ENCODE measurements at regions not wholly inside any gene's neighbourhood (a gene's known extent, or its start where the extent isn't known, plus 50 kb on each side); places are given as distances from the start of the nearest gene placed in this dataset.
"Not testable (repeated sequence)": the region's sequence is repeated elsewhere in the genome, so short reads cannot be mapped to it uniquely, and the experiment has no call there.

DNA sequence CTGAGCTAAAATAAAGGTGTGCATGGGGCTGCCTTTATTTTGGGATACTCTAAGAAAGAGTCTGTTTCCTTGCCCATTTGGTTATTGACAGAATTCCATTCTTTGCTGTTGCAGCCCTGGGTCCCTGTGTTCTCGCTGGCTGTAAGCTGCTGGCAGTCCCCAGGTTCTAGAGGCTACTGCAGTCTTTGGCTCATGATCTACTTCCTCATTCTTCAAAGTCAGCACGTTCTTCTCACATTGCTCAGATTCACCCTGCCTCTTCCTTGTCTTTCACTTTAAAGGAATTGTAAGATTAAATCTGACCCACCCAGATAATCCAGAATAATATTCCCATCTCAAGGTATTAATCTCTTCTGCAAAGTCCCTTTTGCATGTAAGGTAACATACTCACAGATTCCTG is 620.3 kb downstream of the CCSER2 start:
- H3K36me3 ChIP-seq (ENCODE audit: insufficient read depth, low read length) = no peaks in the 10 kb centered on the region
- no peaks in the 10 kb centered on the region; the same call in 1 of the 2 replicates for H3K9me3 ChIP-seq (ENCODE audit: control insufficient read depth, insufficient read depth, low read length)
- no peaks in the 10 kb centered on the region for H3K4me1 ChIP-seq (ENCODE audit: insufficient read depth, low read length)
- no peak overlapping the region for H3K9ac ChIP-seq (ENCODE audit: low read depth, low read length)

DNA sequence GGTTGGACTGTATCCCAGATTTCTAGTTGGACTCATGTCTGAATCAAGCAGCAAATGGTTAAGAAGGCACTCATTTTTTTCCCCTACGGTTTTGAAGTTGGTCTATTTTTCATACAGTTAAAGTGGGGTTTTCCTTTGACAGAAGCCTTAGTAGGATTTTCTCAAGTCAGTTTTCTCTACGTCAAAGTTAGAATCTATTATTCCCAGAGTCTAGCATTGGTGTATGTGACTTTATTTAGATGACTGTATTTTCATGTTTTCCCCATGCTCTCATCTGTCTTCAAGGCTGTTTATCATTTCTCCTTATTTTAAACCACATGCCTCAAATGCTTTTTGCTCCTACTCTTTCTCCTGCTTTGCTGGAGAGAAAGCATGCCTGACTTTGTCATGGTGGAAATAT is 623.2 kb downstream of the CCSER2 start:
- H3K36me3 ChIP-seq (ENCODE audit: insufficient read depth, low read length) = no peaks in the 10 kb centered on the region
- H3K9me3 ChIP-seq (ENCODE audit: control insufficient read depth, insufficient read depth, low read length) = no peaks in the 10 kb centered on the region

DNA sequence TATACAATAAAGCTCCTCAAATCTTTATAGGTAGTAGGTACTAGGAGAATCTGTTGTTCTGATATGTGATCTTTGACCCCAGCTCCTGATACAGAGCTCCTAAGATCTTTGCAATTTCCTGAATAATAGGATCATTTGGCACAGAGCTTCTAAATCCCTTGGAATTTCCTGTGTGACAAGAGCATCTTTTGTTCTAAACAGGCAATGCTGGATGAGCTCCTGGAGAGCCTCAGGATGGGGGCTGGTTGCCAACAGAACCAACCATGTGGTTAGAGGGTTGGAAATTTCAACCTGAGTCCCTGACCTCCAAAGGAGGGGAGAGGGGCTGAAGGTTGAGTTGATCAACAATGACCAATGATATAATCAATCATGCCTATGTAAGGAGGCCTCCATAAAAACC is 629.0 kb downstream of the CCSER2 start:
- Histone ChIP-seq H3K4me1 (ENCODE audit: insufficient read depth, low read length) (peaks cover 6% of the 10 kb centered on the region; the same call in 1 of the 2 replicates), H3K9ac (ENCODE audit: low read depth, low read length) (no peak overlapping the region), H3K36me3 (ENCODE audit: insufficient read depth, low read length) (no peaks in the 10 kb centered on the region), H3K9me3 (ENCODE audit: control insufficient read depth, insufficient read depth, low read length) (no peaks in the 10 kb centered on the region)

More for the DNA sequence above, 623.2 kb downstream of the CCSER2 start:
- no peak overlapping the region for H3K9ac ChIP-seq (ENCODE audit: low read depth, low read length)
- no peaks in the 10 kb centered on the region for H3K4me1 ChIP-seq (ENCODE audit: insufficient read depth, low read length)

DNA sequence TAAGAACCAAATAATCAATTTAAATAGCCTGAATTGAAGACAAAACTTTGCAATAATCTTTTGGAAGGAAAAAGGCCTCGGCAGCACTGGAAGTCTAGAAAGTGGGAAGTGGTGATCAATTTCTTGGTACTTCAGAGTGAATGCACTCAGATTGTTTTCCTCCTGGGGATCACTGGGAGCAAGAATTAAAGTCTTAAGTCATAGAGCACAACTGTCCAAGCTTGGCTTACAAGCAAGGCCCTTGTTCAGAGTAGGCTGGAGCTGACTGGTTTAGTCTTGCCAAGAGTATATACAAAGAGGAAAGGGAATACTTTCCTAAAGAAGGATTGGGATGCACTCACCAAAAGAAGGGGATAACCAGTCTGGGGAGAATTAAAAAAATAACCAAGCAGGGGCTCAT is 637.1 kb downstream of the CCSER2 start:
- no peaks in the 10 kb centered on the region for H3K9me3 ChIP-seq (ENCODE audit: control insufficient read depth, insufficient read depth, low read length)
- H3K9ac ChIP-seq (ENCODE audit: low read depth, low read length) = no peak overlapping the region
- no peaks in the 10 kb centered on the region for H3K4me1 ChIP-seq (ENCODE audit: insufficient read depth, low read length)

DNA sequence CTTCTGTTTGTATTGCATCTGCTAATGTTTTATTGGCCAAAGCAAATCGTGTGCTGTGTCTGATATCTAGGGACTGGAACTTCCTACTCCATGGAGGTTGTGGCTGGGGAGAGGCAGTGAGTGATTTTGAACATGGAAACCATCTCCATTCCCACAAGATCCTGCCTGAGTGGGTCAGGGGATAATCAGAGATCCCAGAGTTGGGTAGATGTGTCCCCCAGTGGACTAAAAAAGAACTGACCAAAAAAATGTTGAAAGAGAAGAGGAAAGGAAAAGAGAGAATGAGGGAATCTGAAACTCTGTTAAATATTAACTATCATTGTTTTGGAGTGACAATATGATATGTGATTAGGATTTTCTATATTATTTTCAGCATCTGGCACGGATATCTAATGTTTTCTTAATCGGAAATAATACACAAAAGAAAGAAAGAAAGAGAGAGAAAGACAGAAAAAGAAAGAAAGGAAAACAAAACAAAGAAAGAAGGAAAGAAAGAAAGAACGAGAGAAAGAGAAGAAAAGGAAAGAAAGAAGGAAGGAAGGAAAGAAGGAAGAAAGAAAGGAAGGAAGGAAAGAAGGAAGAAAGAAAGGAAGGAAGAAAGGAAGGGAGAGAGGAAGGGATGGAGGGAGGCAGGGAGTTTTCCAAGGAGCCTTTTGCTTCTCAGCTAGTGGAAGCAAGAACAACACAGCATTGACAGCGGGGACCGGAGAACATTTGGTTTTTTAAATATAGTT is 638.5 kb downstream of the CCSER2 start:
- no peaks in the 10 kb centered on the region for H3K36me3 ChIP-seq (ENCODE audit: insufficient read depth, low read length)
- no peaks in the 10 kb centered on the region for H3K4me1 ChIP-seq (ENCODE audit: insufficient read depth, low read length)
- no peak overlapping the region for H3K9ac ChIP-seq (ENCODE audit: low read depth, low read length)
- no peaks in the 10 kb centered on the region for H3K9me3 ChIP-seq (ENCODE audit: control insufficient read depth, insufficient read depth, low read length)

More for the DNA sequence above, 637.1 kb downstream of the CCSER2 start:
- H3K36me3 ChIP-seq (ENCODE audit: insufficient read depth, low read length) = no peaks in the 10 kb centered on the region

DNA sequence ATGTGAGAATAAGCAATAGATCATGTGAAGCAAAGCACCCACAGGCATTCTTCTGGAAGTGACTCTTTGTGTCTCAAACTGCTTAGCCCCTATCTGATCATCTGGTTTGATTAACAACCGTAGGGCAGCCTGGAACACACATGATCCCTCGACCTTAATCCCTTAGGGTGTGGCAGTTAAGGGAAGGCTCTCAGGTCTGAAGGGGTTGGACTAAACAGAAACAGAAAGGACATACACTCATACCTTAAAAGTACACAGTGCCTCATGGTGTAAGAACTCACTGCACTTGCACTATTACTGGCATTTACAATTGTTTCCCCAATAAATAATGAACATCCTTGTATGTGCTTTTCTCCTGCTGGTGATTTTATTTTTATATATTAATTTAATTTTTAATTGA is 640.9 kb downstream of the CCSER2 start:
- not testable (repeated sequence) for H3K36me3 ChIP-seq (ENCODE audit: insufficient read depth, low read length); H3K9me3 ChIP-seq (ENCODE audit: control insufficient read depth, insufficient read depth, low read length); H3K9ac ChIP-seq (ENCODE audit: low read depth, low read length); H3K4me1 ChIP-seq (ENCODE audit: insufficient read depth, low read length)

DNA sequence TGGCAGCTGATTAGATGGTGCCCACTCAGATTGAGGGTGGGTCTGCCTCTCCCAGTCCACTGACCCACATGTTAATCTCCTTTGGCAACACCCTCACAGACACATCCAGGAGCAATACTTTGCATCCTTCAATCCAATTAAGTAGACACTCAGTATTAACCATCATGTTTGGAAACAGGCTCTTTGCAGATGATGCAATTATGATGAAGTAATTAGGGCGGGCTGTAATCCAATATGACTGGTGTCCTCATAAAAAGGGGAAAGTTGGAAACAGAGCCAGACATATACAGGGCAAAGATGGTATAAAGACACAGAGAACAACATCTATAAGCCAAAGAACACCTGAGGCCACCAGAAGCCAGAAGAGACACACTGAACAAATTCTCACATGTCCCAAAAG is 658.6 kb downstream of the CCSER2 start:
- no peak overlapping the region for H3K9ac ChIP-seq (ENCODE audit: low read depth, low read length)
- H3K4me1 ChIP-seq (ENCODE audit: insufficient read depth, low read length) = no peaks in the 10 kb centered on the region
- H3K36me3 ChIP-seq (ENCODE audit: insufficient read depth, low read length) = no peaks in the 10 kb centered on the region
- H3K9me3 ChIP-seq (ENCODE audit: control insufficient read depth, insufficient read depth, low read length) = no peaks in the 10 kb centered on the region

DNA sequence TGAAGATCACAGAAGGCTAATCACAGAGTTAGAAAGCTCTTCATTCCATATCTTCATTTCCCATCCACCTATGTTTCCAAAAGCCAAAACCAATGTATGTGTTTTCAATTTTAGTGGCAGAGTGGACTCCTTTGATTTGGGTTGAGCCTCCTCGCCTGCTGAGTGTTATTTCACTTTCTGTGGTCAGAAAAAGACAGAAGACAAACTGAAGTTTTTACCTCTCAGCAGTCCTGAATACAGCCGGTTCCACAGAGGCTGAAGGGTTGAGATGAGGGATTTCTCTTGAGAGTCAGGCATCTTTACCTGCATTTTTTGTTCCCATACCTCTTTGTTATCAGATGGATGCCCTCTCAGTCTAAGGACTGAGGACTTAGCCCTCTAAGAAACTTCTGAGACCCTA is 659.6 kb downstream of the CCSER2 start:
- H3K4me1 ChIP-seq (ENCODE audit: insufficient read depth, low read length) = no peaks in the 10 kb centered on the region
- no peaks in the 10 kb centered on the region for H3K36me3 ChIP-seq (ENCODE audit: insufficient read depth, low read length)

DNA sequence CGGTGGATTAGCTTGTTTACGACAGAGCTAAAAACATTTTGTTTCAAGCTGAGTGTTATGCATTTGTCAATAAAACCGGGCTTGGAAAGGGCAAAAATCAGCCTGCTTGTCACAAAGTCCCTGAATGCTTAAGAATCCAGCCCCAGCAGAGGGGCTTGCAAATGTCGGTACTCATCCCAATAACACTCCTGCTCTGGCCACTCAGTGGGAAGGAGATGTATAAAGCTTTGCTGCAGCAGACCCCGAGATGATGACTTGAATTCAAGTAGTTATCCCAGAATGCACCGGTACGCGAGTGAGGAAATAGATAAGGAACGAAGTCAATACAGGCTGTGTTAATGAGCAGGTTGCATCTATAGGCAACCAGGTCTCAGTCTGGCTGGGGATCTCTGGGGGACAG is 662.3 kb downstream of the CCSER2 start:
- no peak overlapping the region for H3K9ac ChIP-seq (ENCODE audit: low read depth, low read length)
- H3K9me3 ChIP-seq (ENCODE audit: control insufficient read depth, insufficient read depth, low read length) = no peaks in the 10 kb centered on the region
- no peaks in the 10 kb centered on the region for H3K4me1 ChIP-seq (ENCODE audit: insufficient read depth, low read length)
- no peaks in the 10 kb centered on the region for H3K36me3 ChIP-seq (ENCODE audit: insufficient read depth, low read length)

More for the DNA sequence above, 659.6 kb downstream of the CCSER2 start:
- no peaks in the 10 kb centered on the region for H3K9me3 ChIP-seq (ENCODE audit: control insufficient read depth, insufficient read depth, low read length)
- H3K9ac ChIP-seq (ENCODE audit: low read depth, low read length) = no peak overlapping the region

DNA sequence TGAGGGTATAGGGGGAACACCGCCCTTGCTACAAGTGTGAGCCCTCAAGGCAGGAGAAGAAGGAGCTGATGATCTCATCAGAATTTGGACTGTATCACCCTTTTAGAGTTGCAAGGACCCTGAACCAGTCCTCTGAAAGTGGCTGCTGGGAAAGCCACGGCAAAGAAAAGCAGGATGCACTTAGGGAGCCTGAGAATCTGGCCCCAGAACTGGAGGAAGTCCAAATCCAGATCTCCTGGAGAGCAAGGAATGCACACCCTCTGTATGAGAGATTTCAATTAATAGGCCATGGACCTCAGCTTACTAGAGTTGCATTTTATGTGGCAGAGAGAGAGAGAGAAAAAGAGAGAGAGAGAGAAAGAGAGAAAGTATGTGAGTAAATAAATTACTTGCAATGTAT is 662.9 kb downstream of the CCSER2 start:
- no peaks in the 10 kb centered on the region for H3K4me1 ChIP-seq (ENCODE audit: insufficient read depth, low read length)
- no peak overlapping the region for H3K9ac ChIP-seq (ENCODE audit: low read depth, low read length)
- H3K36me3 ChIP-seq (ENCODE audit: insufficient read depth, low read length) = no peaks in the 10 kb centered on the region
- H3K9me3 ChIP-seq (ENCODE audit: control insufficient read depth, insufficient read depth, low read length) = no peaks in the 10 kb centered on the region

DNA sequence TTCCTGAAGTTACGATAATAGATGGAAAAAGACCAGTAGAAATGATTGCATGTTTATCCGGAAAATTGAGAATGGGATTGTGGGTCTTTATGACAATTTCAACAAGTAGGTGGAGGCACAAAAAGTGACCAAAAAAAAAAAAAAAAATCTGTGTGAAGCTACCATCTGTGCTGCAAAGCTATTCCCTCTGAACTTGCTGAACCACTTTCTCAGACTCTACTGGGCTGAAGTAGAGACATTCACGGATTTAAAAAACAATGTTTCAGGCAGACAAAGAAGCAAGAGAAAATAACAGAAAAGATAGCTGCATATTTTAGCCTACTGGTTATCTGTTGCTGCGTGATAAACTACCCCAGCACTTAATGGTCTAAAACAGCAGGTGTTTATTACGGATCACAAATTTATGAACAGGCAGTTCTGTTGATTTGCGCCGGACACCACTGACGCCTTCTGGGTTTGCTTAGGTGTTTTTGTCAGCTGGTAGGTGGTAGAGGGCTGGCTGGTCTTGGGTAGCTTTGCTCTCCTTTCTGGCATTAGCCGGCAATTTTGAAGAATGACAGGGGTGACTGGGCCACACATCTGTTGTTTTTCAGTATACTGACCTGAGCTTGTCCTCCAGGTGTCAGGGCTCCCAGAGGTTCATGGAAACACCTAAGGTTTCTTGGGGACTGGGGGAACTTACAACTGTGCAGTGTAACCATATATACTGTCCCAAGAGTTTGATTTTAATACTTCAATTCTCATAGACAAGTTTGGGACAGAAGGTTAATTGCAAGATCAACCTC is 665.1 kb downstream of the CCSER2 start:
- no peaks in the 10 kb centered on the region for H3K9me3 ChIP-seq (ENCODE audit: control insufficient read depth, insufficient read depth, low read length)
- no peaks in the 10 kb centered on the region for H3K36me3 ChIP-seq (ENCODE audit: insufficient read depth, low read length)
- H3K9ac ChIP-seq (ENCODE audit: low read depth, low read length) = no peak overlapping the region
- no peaks in the 10 kb centered on the region for H3K4me1 ChIP-seq (ENCODE audit: insufficient read depth, low read length)

DNA sequence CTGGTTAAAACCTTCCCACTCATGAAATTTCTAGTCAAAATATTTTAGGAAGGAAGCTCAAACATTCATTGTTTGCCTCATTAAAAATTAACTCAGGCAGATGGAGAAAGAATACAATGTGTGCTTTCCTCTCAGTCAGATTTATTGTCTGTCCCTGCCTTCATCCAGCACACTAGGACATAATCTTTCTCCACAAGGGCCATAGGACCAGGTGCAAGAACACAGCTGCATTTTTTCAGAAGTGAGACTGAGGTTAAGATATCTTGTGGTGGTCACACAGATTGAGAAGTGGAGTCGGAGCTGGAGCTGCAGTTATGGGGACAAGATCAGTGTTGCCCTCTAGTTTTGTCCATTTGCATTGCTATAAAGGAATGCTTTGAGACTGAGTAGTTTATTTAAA is 666.3 kb downstream of the CCSER2 start:
- no peaks in the 10 kb centered on the region for H3K9me3 ChIP-seq (ENCODE audit: control insufficient read depth, insufficient read depth, low read length)
- no peaks in the 10 kb centered on the region for H3K4me1 ChIP-seq (ENCODE audit: insufficient read depth, low read length)
- no peak overlapping the region for H3K9ac ChIP-seq (ENCODE audit: low read depth, low read length)
- H3K36me3 ChIP-seq (ENCODE audit: insufficient read depth, low read length) = no peaks in the 10 kb centered on the region; the same call in 1 of the 2 replicates

DNA sequence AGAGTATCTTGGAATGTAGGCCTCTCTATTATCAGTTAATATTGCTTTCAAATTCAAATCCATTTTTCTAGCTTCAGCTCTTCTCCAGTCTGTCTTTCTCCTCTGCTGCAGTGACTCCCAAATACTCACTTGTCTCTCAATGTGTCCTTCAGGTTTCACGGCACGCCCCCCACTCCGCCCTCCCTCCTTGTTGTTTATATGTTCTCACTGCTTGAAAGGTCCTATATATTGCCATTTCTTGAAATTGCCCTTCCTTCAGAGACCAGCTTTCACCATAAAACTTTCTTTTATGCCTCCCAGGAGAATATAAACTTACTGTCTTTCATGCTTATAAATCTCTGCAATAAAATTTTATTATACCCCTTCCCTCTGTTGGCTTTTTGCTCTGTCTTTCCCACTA is 668.2 kb downstream of the CCSER2 start:
- H3K9me3 ChIP-seq (ENCODE audit: control insufficient read depth, insufficient read depth, low read length) = no peaks in the 10 kb centered on the region
- H3K4me1 ChIP-seq (ENCODE audit: insufficient read depth, low read length) = no peaks in the 10 kb centered on the region
- H3K36me3 ChIP-seq (ENCODE audit: insufficient read depth, low read length) = no peaks in the 10 kb centered on the region; the same call in 1 of the 2 replicates
- no peak overlapping the region for H3K9ac ChIP-seq (ENCODE audit: low read depth, low read length)

DNA sequence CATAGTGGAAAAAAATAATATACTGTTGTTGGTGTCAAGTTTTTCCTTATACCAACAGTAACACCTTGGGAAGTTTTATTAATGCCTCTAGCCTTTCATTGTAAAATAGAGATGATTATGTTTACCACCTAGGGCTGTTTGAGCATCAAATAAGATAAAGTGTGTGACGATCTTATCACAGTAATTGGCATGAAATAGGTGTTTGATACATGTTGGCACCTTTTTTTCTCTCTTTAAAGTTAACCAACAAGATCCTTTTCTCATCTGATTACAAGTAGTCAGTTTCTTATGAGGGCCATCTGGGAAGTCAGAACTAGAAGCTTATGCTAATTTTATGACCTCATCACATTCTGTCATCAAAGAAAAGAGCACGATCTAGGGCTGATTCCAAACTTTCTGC is 669.5 kb downstream of the CCSER2 start:
- H3K36me3 ChIP-seq (ENCODE audit: insufficient read depth, low read length) = no peaks in the 10 kb centered on the region; the same call in 1 of the 2 replicates
- no peaks in the 10 kb centered on the region for H3K4me1 ChIP-seq (ENCODE audit: insufficient read depth, low read length)
- H3K9ac ChIP-seq (ENCODE audit: low read depth, low read length) = no peak overlapping the region
- H3K9me3 ChIP-seq (ENCODE audit: control insufficient read depth, insufficient read depth, low read length) = no peaks in the 10 kb centered on the region

DNA sequence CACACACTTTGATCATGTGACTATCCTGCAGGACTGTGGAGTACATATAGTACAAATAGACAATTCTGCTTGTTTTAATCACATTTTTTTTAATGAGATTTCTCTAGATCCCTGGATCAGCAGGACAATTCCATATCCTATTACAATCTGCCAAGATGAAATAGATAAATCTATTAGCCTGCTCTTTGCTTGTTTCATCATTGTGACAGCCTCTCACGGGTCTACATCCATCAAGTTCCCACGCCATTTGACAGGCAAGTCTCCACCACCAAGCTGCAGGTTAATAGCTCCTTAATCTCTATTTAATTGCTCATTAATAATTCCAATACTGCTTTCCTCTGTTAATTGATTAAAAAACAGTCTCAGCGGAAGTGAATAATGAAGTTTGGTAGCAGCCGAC is 671.5 kb downstream of the CCSER2 start:
- H3K36me3 ChIP-seq (ENCODE audit: insufficient read depth, low read length) = no peaks in the 10 kb centered on the region; the same call in 1 of the 2 replicates

More for the DNA sequence above, 671.5 kb downstream of the CCSER2 start:
- Histone ChIP-seq H3K4me1 (ENCODE audit: insufficient read depth, low read length) (no peaks in the 10 kb centered on the region), H3K9me3 (ENCODE audit: control insufficient read depth, insufficient read depth, low read length) (no peaks in the 10 kb centered on the region), H3K9ac (ENCODE audit: low read depth, low read length) (no peak overlapping the region)

Data from ES-I3 (cell line).